Nephron (organoid): ENCODE measurements at regions not wholly inside any gene's neighbourhood (a gene's known extent, or its start where the extent isn't known, plus 50 kb on each side); places are given as distances from the start of the nearest gene placed in this dataset.
"Not testable (repeated sequence)": the region's sequence is repeated elsewhere in the genome, so short reads cannot be mapped to it uniquely, and the experiment has no call there.

Source experiments
- H3K27ac Mint-ChIP-seq, 3 experiments: 2 replicates each; pipeline ENCODE4 v1.8.0; 2020; ENCODE audit warnings: mixed read lengths in 3 of 3, mild to moderate bottlenecking in 2 of 3, moderate library complexity in 1 of 3
- H3K27me3 Mint-ChIP-seq: 2 replicates; pipeline ENCODE4 v1.8.0; 2021; ENCODE audit warnings: low read depth, mild to moderate bottlenecking, moderate library complexity, mixed read lengths
- H3K36me3 Mint-ChIP-seq: 2 replicates; pipeline ENCODE4 v1.8.0; 2020; ENCODE audit warnings: low read depth, mixed read lengths
- H3K4me1 Mint-ChIP-seq: 2 replicates; pipeline ENCODE4 v1.8.0; 2020; ENCODE audit warnings: mixed read lengths
- H3K4me3 Mint-ChIP-seq, 3 experiments: 2 replicates each; pipeline ENCODE4 v1.8.0; 2020; ENCODE audit warnings: mild to moderate bottlenecking in 3 of 3, mixed read lengths in 3 of 3, moderate library complexity in 2 of 3
- H3K9me3 Mint-ChIP-seq: 2 replicates; pipeline ENCODE4 v1.8.0; 2020; ENCODE audit warnings: mixed read lengths
- TF ChIP-seq, protein P1 (sequence below), 3 experiments: fragments of 200-600 bp; sonication (generic); IDR thresholded peaks; one replicate each; pipeline ENCODE4 v1.5.0; 2021; ENCODE audit warnings: antibody characterized with exemption in 3 of 3; ENCODE audit not compliant: unreplicated experiment in 3 of 3

GRCh38 chr5:117614408-117614807 is 1039.8 kb upstream of the SEMA6A start:
- no peaks in the 10 kb centered on the region for H3K27me3 Mint-ChIP-seq
- H3K36me3 Mint-ChIP-seq = no peaks in the 10 kb centered on the region
- no peak overlapping the region for H3K27ac Mint-ChIP-seq
- H3K9me3 Mint-ChIP-seq = peaks cover 14% of the 10 kb centered on the region
- peaks cover 7% of the 10 kb centered on the region for H3K4me1 Mint-ChIP-seq
- no peak overlapping the region for H3K4me3 Mint-ChIP-seq
- TF ChIP-seq, protein P1, sequence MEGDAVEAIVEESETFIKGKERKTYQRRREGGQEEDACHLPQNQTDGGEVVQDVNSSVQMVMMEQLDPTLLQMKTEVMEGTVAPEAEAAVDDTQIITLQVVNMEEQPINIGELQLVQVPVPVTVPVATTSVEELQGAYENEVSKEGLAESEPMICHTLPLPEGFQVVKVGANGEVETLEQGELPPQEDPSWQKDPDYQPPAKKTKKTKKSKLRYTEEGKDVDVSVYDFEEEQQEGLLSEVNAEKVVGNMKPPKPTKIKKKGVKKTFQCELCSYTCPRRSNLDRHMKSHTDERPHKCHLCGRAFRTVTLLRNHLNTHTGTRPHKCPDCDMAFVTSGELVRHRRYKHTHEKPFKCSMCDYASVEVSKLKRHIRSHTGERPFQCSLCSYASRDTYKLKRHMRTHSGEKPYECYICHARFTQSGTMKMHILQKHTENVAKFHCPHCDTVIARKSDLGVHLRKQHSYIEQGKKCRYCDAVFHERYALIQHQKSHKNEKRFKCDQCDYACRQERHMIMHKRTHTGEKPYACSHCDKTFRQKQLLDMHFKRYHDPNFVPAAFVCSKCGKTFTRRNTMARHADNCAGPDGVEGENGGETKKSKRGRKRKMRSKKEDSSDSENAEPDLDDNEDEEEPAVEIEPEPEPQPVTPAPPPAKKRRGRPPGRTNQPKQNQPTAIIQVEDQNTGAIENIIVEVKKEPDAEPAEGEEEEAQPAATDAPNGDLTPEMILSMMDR (IDR thresholded peaks at IDR 0.05; ENCODE audit: unreplicated experiment in 3 of 3) = no peak

DNA sequence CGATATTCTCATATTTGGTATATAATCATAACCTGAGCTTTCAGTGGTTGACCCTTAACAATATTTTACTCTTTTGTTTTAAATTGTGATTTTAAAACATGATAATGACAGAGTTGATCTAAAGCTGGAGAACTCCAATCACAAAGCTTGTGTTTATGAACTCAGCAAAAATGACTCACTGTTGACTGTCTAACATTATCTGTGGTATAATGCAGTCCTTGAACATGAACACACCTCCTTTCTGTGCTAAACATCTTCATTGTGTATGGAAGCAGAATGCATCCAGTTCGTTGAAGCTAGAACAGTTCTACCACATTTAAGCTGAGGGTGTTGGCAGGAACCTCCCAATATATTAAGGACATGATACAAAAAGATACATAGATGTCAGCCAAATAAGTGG is 1030.2 kb upstream of the SEMA6A start:
- TF ChIP-seq, protein P1 (IDR thresholded peaks at IDR 0.05; ENCODE audit: unreplicated experiment in 3 of 3) = no peak
- Mint-ChIP-seq H3K4me1 (peaks cover 8% of the 10 kb centered on the region), H3K9me3 (peaks cover 2% of the 10 kb centered on the region), H3K4me3 (no peak overlapping the region), H3K36me3 (no peaks in the 10 kb centered on the region), H3K27ac (no peak overlapping the region), H3K27me3 (no peaks in the 10 kb centered on the region)

DNA sequence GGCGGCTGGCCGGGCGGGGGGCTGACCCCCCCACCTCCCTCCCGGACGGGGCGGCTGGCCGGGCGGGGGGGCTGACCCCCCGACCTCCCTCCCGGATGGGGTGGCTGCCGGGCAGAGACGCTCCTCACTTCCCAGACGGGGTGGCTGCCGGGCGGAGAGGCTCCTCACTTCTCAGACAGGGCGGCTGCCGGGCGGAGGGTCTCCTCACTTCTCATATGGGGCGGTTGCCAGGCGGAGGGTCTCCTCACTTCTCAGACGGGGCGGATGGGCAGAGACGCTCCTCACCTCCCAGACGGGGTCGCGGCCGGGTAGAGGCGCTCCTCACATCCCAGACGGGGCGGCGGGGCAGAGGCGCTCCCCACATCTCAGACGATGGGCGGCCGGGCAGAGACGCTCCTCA is 1025.2 kb upstream of the SEMA6A start:
- not testable (repeated sequence) for H3K4me3 Mint-ChIP-seq, H3K27ac Mint-ChIP-seq, H3K4me1 Mint-ChIP-seq, H3K9me3 Mint-ChIP-seq, H3K36me3 Mint-ChIP-seq, H3K27me3 Mint-ChIP-seq

GRCh38 chr5:117594166-117594565 is 1019.5 kb upstream of the SEMA6A start:
- H3K36me3 Mint-ChIP-seq = peaks cover 4% of the 10 kb centered on the region
- H3K9me3 Mint-ChIP-seq = peaks cover 8% of the 10 kb centered on the region
- no peak overlapping the region for H3K4me3 Mint-ChIP-seq
- H3K4me1 Mint-ChIP-seq = no peaks in the 10 kb centered on the region
- TF ChIP-seq, protein P1 (IDR thresholded peaks at IDR 0.05; ENCODE audit: unreplicated experiment in 3 of 3) = no peak
- H3K27ac Mint-ChIP-seq = no peak overlapping the region
- H3K27me3 Mint-ChIP-seq = no peaks in the 10 kb centered on the region

GRCh38 chr5:117590944-117591343 is 1016.3 kb upstream of the SEMA6A start:
- H3K36me3 Mint-ChIP-seq = no peaks in the 10 kb centered on the region

DNA sequence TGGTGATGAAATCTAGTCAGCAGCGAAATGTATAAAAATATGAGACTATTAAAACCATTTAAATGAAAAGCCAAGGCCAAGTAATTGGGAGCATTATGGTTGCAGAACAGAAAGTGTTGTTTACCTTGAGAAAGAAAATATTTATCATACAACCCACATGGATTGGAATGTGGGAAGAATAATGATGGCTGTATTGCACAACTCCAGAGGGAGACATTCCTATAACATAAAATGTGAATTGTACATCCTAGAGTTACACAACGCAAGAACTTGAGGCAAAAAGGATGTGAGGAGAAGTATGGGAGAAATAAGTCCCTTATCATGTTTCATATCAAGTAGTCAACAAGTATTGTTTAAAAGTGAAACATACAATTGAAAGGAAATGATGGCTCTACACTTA is 1014.0 kb upstream of the SEMA6A start:
- TF ChIP-seq, protein P1 (IDR thresholded peaks at IDR 0.05; ENCODE audit: unreplicated experiment in 3 of 3) = no peak
- no peaks in the 10 kb centered on the region for H3K36me3 Mint-ChIP-seq
- no peaks in the 10 kb centered on the region for H3K27me3 Mint-ChIP-seq
- H3K4me1 Mint-ChIP-seq = no peaks in the 10 kb centered on the region
- no peak overlapping the region for H3K4me3 Mint-ChIP-seq
- no peak overlapping the region for H3K27ac Mint-ChIP-seq
- no peaks in the 10 kb centered on the region for H3K9me3 Mint-ChIP-seq

More at GRCh38 chr5:117590944-117591343, 1016.3 kb upstream of the SEMA6A start:
- no peak overlapping the region for H3K4me3 Mint-ChIP-seq
- no peaks in the 10 kb centered on the region for H3K4me1 Mint-ChIP-seq
- H3K27ac Mint-ChIP-seq = no peak overlapping the region
- TF ChIP-seq, protein P1 (IDR thresholded peaks at IDR 0.05; ENCODE audit: unreplicated experiment in 3 of 3) = peak; percentile 34 to 48 (median 45)
- H3K9me3 Mint-ChIP-seq = no peaks in the 10 kb centered on the region
- no peaks in the 10 kb centered on the region for H3K27me3 Mint-ChIP-seq
